GM23338 (cell line): ENCODE measurements at regions not wholly inside any gene's neighbourhood (a gene's known extent, or its start where the extent isn't known, plus 50 kb on each side); places are given as distances from the start of the nearest gene placed in this dataset.

ENCODE experiments used
- ATAC-seq: fragments of 200-7000 bp; cut with Tn5 transposase; 3 replicates; pipeline ENCODE4 v1.9.1; 2020
- DNase-seq: peaks from one replicate; pipeline ENCODE4 v3.0.0-alpha.2; 2015; ENCODE audit warnings: low spot score
- H2AFZ ChIP-seq: fragments of 200-600 bp; sonication (generic); 2 replicates; pipeline ENCODE4 v1.8.0; 2016; ENCODE audit warnings: antibody characterized with exemption, mild to moderate bottlenecking, moderate library complexity
- H3F3A ChIP-seq: fragments of 200-600 bp; sonication (generic); replicated peaks from 2 replicates; pipeline ENCODE4 v1.8.0; 2017; ENCODE audit warnings: antibody characterized with exemption, mixed run types, low read depth
- H3K27ac ChIP-seq: fragments of 200-600 bp; sonication (generic); 2 replicates; pipeline ENCODE4 v1.6.1; 2016; ENCODE audit warnings: low read depth
- H3K27me3 ChIP-seq: fragments of 200-600 bp; sonication (generic); 2 replicates; pipeline ENCODE4 v1.8.0; 2016; ENCODE audit warnings: mild to moderate bottlenecking, mixed run types, moderate library complexity; ENCODE audit not compliant: insufficient read depth
- H3K36me3 ChIP-seq: fragments of 200-600 bp; sonication (generic); 2 replicates; pipeline ENCODE4 v1.8.0; 2016; ENCODE audit warnings: mild to moderate bottlenecking; ENCODE audit not compliant: insufficient read depth
- H3K4me1 ChIP-seq: fragments of 200-600 bp; sonication (generic); 2 replicates; pipeline ENCODE4 v1.8.0; 2016; ENCODE audit warnings: mild to moderate bottlenecking, moderate library complexity; ENCODE audit not compliant: insufficient read depth
- H3K4me2 ChIP-seq: fragments of 200-600 bp; sonication (generic); 2 replicates; pipeline ENCODE4 v1.7.1; 2017; ENCODE audit warnings: mixed run types
- H3K4me3 ChIP-seq: fragments of 200-600 bp; sonication (generic); 2 replicates; pipeline ENCODE4 v1.6.1; 2016; ENCODE audit warnings: mixed run types
- H3K79me2 ChIP-seq: fragments of 200-600 bp; sonication (generic); replicated peaks from 2 replicates; pipeline ENCODE4 v1.8.0; 2017; ENCODE audit warnings: mild to moderate bottlenecking; ENCODE audit not compliant: insufficient read depth
- H3K9me2 ChIP-seq: fragments of 200-600 bp; sonication (generic); 2 replicates; pipeline ENCODE4 v1.8.0; 2017; ENCODE audit not compliant: insufficient read depth
- H4K20me1 ChIP-seq: fragments of 200-600 bp; sonication (generic); replicated peaks from 2 replicates; pipeline ENCODE4 v1.8.0; 2017; ENCODE audit warnings: mild to moderate bottlenecking; ENCODE audit not compliant: insufficient read depth
- H3K27ac Mint-ChIP-seq: 2 replicates; pipeline ENCODE4 v1.8.0; 2020; ENCODE audit warnings: inconsistent platforms, mild to moderate bottlenecking, moderate library complexity, mixed read lengths
- H3K27me3 Mint-ChIP-seq: 3 replicates; pipeline ENCODE4 v1.8.0; 2022; ENCODE audit warnings: low read depth, mild to moderate bottlenecking, moderate library complexity, mixed read lengths, inconsistent platforms; ENCODE audit not compliant: insufficient read depth, poor library complexity
- H3K36me3 Mint-ChIP-seq: 3 replicates; pipeline ENCODE4 v1.8.0; 2021; ENCODE audit warnings: low read depth, mild to moderate bottlenecking, inconsistent platforms, moderate library complexity, mixed read lengths
- H3K4me1 Mint-ChIP-seq: 3 replicates; pipeline ENCODE4 v1.8.0; 2020; ENCODE audit warnings: mild to moderate bottlenecking, inconsistent platforms, mixed read lengths
- H3K4me3 Mint-ChIP-seq: 3 replicates; pipeline ENCODE4 v1.8.0; 2021; ENCODE audit warnings: moderate library complexity, mild to moderate bottlenecking, inconsistent platforms, mixed read lengths
- H3K9me3 Mint-ChIP-seq: 3 replicates; pipeline ENCODE4 v1.8.0; 2020; ENCODE audit warnings: moderate library complexity, mild to moderate bottlenecking, inconsistent platforms, mixed read lengths
- EZH2 ChIP-seq: fragments of 200-600 bp; sonication (generic); IDR thresholded peaks from one replicate; pipeline ENCODE4 v1.8.0; 2017; ENCODE audit warnings: antibody characterized with exemption, mild to moderate bottlenecking, low read depth; ENCODE audit not compliant: unreplicated experiment
- JUNB ChIP-seq: IDR thresholded peaks from one replicate; pipeline ENCODE4 v1.6.1; 2016; ENCODE audit warnings: antibody characterized with exemption; ENCODE audit not compliant: unreplicated experiment
- NANOG ChIP-seq: IDR thresholded peaks from 2 replicates; pipeline ENCODE4 v1.6.1; 2016; ENCODE audit warnings: antibody characterized with exemption, borderline replicate concordance
- STAT1 ChIP-seq: IDR thresholded peaks from one replicate; pipeline ENCODE4 v1.6.1; 2016; ENCODE audit warnings: antibody characterized with exemption; ENCODE audit not compliant: unreplicated experiment
- ZNF331 ChIP-seq: fragments of 250-450 bp; sonication (Bioruptor Pico); IDR thresholded peaks from 2 replicates; pipeline ENCODE4 v1.5.0; 2020; ENCODE audit warnings: low read depth, mild to moderate bottlenecking, moderate library complexity
- TF ChIP-seq, protein P1 (sequence below): IDR thresholded peaks from one replicate; pipeline ENCODE4 v1.6.1; 2018; ENCODE audit warnings: antibody characterized with exemption; ENCODE audit not compliant: unreplicated experiment
- TF ChIP-seq, protein P2 (sequence below), 2 experiments: fragments of 200-600 bp in 1 of 2; sonication (generic) in 1 of 2; conservative IDR thresholded peaks; 2 replicates each; pipeline versions ENCODE4 v1.5.1 to v1.6.1; 2016 to 2017; ENCODE audit warnings: antibody characterized with exemption in 2 of 2, low read depth in 2 of 2, mild to moderate bottlenecking in 2 of 2, moderate library complexity in 1 of 2
- TF ChIP-seq, protein P3 (sequence below): fragments of 250-450 bp; sonication (Bioruptor Pico); IDR thresholded peaks from 2 replicates; pipeline ENCODE4 v1.5.0; 2020; ENCODE audit warnings: mild to moderate bottlenecking, moderate library complexity

DNA sequence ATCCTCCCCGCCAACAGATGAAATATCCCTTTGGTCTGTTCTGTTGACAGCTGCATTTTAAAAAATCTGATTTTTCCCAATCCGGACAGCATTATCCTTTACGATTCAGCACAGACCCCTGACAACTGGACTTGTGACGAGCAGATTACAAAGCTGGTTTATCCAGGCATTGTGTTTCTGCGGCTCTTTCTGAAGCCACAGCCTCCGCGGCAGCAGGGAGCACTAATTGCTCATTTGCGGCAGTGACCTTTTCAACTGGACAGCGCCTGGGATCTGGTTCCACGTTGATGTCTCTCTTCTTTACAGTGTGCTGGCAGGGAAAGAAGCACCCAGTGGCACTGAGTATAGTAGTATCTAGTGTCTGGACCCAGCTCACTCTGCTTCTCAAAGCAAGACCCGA lies 351.2 kb downstream of the ZNF608 start:
- TF ChIP-seq NANOG, result no peak
- no peaks in the 10 kb centered on the region for H3K27me3 ChIP-seq
- H3K4me1 ChIP-seq, result peaks cover 7% of the 10 kb centered on the region; the same call in 1 of the 2 replicates
- Mint-ChIP-seq H3K36me3 (peaks cover 12% of the 10 kb centered on the region), H3K27ac (no peak overlapping the region), H3K9me3 (peaks cover 18% of the 10 kb centered on the region), H3K4me3 (no peak overlapping the region), H3K27me3 (no peaks in the 10 kb centered on the region), H3K4me1 (peaks cover 17% of the 10 kb centered on the region; the same call in 2 of the 3 replicates)
- no peaks in the 10 kb centered on the region for H3K79me2 ChIP-seq
- H3K9me2 ChIP-seq, result no peaks in the 10 kb centered on the region; the same call in 1 of the 2 replicates
- H3K4me3 ChIP-seq, result no peak overlapping the region
- H4K20me1 ChIP-seq, result no peaks in the 10 kb centered on the region
- no peaks in the 10 kb centered on the region for H3F3A ChIP-seq
- no peak overlapping the region for H3K27ac ChIP-seq
- peak; percentile 57 for ATAC-seq
- H2AFZ ChIP-seq, result peak overlapping the region; percentile 70
- peak; percentile 4 for DNase-seq
- H3K36me3 ChIP-seq, result peaks cover 12% of the 10 kb centered on the region; the same call in 1 of the 2 replicates
- no peak overlapping the region for H3K4me2 ChIP-seq

DNA sequence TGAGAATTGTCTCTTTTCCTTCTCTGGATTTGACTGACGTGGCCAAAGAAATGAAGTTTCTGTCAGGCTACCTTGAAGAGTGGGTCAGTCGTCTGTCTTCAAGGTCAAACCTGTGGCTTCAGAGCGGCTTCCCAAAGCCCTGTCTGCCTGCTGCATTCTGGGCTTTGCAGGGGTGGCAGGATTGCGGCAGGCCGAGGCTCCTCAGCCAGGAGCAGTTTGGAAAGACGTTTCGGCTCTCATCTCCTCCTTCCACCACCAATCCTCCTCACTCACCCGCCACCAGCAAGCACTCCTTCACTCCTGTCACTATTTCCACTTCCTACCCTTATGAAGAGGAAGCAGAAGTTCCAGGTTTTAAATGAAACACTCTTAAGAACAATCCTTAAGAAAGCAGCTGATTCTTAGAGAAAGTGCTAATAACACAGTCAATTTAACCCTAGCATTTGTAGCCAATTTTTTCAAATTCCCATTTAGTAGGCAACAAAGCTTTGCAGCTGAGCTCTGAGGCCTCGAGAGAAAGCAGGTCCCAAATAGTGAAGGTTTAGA lies 351.7 kb downstream of the ZNF608 start:
- Histone ChIP-seq H2AFZ (peak overlapping the region; percentile 70), H4K20me1 (no peaks in the 10 kb centered on the region), H3K27me3 (no peaks in the 10 kb centered on the region), H3K27ac (no peak overlapping the region), H3K4me1 (peaks cover 7% of the 10 kb centered on the region; the same call in 1 of the 2 replicates), H3K9me2 (no peaks in the 10 kb centered on the region), H3F3A (no peaks in the 10 kb centered on the region), H3K4me3 (no peak overlapping the region), H3K79me2 (no peaks in the 10 kb centered on the region), H3K4me2 (no peak overlapping the region), H3K36me3 (peaks cover 12% of the 10 kb centered on the region; the same call in 1 of the 2 replicates)
- Mint-ChIP-seq H3K4me3 (no peak overlapping the region), H3K9me3 (peaks cover 23% of the 10 kb centered on the region), H3K4me1 (peaks cover 17% of the 10 kb centered on the region; the same call in 2 of the 3 replicates), H3K27me3 (no peaks in the 10 kb centered on the region), H3K36me3 (peaks cover 17% of the 10 kb centered on the region), H3K27ac (peak overlapping the region; percentile 14; the same call in 1 of the 2 replicates)
- TF ChIP-seq, protein P1, sequence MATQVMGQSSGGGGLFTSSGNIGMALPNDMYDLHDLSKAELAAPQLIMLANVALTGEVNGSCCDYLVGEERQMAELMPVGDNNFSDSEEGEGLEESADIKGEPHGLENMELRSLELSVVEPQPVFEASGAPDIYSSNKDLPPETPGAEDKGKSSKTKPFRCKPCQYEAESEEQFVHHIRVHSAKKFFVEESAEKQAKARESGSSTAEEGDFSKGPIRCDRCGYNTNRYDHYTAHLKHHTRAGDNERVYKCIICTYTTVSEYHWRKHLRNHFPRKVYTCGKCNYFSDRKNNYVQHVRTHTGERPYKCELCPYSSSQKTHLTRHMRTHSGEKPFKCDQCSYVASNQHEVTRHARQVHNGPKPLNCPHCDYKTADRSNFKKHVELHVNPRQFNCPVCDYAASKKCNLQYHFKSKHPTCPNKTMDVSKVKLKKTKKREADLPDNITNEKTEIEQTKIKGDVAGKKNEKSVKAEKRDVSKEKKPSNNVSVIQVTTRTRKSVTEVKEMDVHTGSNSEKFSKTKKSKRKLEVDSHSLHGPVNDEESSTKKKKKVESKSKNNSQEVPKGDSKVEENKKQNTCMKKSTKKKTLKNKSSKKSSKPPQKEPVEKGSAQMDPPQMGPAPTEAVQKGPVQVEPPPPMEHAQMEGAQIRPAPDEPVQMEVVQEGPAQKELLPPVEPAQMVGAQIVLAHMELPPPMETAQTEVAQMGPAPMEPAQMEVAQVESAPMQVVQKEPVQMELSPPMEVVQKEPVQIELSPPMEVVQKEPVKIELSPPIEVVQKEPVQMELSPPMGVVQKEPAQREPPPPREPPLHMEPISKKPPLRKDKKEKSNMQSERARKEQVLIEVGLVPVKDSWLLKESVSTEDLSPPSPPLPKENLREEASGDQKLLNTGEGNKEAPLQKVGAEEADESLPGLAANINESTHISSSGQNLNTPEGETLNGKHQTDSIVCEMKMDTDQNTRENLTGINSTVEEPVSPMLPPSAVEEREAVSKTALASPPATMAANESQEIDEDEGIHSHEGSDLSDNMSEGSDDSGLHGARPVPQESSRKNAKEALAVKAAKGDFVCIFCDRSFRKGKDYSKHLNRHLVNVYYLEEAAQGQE, result no peak
- no peak for TF ChIP-seq NANOG
- TF ChIP-seq EZH2, result no peak
- TF ChIP-seq, protein P2, sequence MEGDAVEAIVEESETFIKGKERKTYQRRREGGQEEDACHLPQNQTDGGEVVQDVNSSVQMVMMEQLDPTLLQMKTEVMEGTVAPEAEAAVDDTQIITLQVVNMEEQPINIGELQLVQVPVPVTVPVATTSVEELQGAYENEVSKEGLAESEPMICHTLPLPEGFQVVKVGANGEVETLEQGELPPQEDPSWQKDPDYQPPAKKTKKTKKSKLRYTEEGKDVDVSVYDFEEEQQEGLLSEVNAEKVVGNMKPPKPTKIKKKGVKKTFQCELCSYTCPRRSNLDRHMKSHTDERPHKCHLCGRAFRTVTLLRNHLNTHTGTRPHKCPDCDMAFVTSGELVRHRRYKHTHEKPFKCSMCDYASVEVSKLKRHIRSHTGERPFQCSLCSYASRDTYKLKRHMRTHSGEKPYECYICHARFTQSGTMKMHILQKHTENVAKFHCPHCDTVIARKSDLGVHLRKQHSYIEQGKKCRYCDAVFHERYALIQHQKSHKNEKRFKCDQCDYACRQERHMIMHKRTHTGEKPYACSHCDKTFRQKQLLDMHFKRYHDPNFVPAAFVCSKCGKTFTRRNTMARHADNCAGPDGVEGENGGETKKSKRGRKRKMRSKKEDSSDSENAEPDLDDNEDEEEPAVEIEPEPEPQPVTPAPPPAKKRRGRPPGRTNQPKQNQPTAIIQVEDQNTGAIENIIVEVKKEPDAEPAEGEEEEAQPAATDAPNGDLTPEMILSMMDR (conservative IDR thresholded peaks at IDR 0.05; ENCODE audit: low read depth in 2 of 2), result no peak
- no peak for TF ChIP-seq JUNB
- TF ChIP-seq, protein P3, sequence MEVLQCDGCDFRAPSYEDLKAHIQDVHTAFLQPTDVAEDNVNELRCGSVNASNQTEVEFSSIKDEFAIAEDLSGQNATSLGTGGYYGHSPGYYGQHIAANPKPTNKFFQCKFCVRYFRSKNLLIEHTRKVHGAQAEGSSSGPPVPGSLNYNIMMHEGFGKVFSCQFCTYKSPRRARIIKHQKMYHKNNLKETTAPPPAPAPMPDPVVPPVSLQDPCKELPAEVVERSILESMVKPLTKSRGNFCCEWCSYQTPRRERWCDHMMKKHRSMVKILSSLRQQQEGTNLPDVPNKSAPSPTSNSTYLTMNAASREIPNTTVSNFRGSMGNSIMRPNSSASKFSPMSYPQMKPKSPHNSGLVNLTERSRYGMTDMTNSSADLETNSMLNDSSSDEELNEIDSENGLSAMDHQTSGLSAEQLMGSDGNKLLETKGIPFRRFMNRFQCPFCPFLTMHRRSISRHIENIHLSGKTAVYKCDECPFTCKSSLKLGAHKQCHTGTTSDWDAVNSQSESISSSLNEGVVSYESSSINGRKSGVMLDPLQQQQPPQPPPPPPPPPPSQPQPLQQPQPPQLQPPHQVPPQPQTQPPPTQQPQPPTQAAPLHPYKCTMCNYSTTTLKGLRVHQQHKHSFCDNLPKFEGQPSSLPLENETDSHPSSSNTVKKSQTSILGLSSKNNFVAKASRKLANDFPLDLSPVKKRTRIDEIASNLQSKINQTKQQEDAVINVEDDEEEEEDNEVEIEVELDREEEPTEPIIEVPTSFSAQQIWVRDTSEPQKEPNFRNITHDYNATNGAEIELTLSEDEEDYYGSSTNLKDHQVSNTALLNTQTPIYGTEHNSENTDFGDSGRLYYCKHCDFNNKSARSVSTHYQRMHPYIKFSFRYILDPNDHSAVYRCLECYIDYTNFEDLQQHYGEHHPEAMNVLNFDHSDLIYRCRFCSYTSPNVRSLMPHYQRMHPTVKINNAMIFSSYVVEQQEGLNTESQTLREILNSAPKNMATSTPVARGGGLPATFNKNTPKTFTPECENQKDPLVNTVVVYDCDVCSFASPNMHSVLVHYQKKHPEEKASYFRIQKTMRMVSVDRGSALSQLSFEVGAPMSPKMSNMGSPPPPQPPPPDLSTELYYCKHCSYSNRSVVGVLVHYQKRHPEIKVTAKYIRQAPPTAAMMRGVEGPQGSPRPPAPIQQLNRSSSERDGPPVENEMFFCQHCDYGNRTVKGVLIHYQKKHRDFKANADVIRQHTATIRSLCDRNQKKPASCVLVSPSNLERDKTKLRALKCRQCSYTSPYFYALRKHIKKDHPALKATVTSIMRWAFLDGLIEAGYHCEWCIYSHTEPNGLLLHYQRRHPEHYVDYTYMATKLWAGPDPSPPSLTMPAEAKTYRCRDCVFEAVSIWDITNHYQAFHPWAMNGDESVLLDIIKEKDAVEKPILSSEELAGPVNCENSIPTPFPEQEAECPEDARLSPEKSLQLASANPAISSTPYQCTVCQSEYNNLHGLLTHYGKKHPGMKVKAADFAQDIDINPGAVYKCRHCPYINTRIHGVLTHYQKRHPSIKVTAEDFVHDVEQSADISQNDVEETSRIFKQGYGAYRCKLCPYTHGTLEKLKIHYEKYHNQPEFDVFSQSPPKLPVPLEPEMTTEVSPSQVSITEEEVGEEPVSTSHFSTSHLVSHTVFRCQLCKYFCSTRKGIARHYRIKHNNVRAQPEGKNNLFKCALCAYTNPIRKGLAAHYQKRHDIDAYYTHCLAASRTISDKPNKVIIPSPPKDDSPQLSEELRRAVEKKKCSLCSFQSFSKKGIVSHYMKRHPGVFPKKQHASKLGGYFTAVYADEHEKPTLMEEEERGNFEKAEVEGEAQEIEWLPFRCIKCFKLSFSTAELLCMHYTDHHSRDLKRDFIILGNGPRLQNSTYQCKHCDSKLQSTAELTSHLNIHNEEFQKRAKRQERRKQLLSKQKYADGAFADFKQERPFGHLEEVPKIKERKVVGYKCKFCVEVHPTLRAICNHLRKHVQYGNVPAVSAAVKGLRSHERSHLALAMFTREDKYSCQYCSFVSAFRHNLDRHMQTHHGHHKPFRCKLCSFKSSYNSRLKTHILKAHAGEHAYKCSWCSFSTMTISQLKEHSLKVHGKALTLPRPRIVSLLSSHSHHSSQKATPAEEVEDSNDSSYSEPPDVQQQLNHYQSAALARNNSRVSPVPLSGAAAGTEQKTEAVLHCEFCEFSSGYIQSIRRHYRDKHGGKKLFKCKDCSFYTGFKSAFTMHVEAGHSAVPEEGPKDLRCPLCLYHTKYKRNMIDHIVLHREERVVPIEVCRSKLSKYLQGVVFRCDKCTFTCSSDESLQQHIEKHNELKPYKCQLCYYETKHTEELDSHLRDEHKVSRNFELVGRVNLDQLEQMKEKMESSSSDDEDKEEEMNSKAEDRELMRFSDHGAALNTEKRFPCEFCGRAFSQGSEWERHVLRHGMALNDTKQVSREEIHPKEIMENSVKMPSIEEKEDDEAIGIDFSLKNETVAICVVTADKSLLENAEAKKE (CRISPR knock-in tag), result no peak
- no peak for TF ChIP-seq ZNF331 (CRISPR knock-in tag)
- no peak for TF ChIP-seq STAT1
- ATAC-seq (peak; percentile 63), DNase-seq (no peak)
